ENCODE measurements at regions not wholly inside any gene's neighbourhood (a gene's known extent, or its start where the extent isn't known, plus 50 kb on each side); places are given as distances from the start of the nearest gene placed in this dataset.

GRCh38 chr2:23235292-23235691 is 149.7 kb upstream of the KLHL29 start:
- no peak overlapping the region for H3K4me3 ChIP-seq
- no peak overlapping the region for H3K27ac ChIP-seq
- intact Hi-C loops (cut with DNase I; ENCODE audit: low total_unique reads), result no loop called here
- no peak for TF ChIP-seq CTCF (IDR thresholded peaks at IDR 0.05)
- DNase-seq, result no peak
- no peaks in the 10 kb centered on the region for H3K27me3 ChIP-seq
- no peaks in the 10 kb centered on the region for H3K4me1 ChIP-seq
- no peaks in the 10 kb centered on the region for H3K9me3 ChIP-seq
- no peaks in the 10 kb centered on the region for H3K36me3 ChIP-seq

DNA sequence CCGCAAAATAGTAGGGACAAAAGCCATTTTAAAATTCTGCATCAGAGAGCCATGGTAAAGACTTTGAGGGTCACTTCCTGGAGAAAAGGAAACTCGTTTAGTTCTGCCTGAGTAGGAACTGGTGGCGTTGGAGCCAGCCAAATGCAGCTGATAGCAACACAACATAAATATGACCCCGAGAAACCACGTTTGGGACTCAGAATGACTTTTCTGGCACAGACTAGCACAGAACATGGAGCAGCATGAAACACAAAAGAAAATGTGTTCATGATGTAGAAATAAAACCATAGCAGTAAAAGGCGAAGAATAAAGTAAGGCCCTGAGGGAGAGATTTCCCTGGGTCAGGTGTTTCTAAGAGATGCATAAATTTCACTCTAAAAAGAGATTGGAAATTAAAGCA is 149.2 kb upstream of the KLHL29 start:
- intact Hi-C loops (cut with DNase I; ENCODE audit: low total_unique reads), result no loop called here
- TF ChIP-seq CTCF (IDR thresholded peaks at IDR 0.05), result no peak
- no peak for DNase-seq

GRCh38 chr2:23237147-23237546 is 147.8 kb upstream of the KLHL29 start:
- Histone ChIP-seq H3K4me1 (no peaks in the 10 kb centered on the region), H3K4me3 (no peak overlapping the region), H3K27ac (no peak overlapping the region), H3K27me3 (no peaks in the 10 kb centered on the region), H3K36me3 (no peaks in the 10 kb centered on the region), H3K9me3 (no peaks in the 10 kb centered on the region)
- DNase-seq, result no peak
- intact Hi-C loops (cut with DNase I; ENCODE audit: low total_unique reads), result no loop called here
- TF ChIP-seq CTCF (IDR thresholded peaks at IDR 0.05), result no peak

More for the DNA sequence above, 149.2 kb upstream of the KLHL29 start:
- Histone ChIP-seq H3K36me3 (no peaks in the 10 kb centered on the region), H3K27ac (no peak overlapping the region), H3K4me3 (no peak overlapping the region), H3K4me1 (no peaks in the 10 kb centered on the region), H3K9me3 (no peaks in the 10 kb centered on the region), H3K27me3 (no peaks in the 10 kb centered on the region)

DNA sequence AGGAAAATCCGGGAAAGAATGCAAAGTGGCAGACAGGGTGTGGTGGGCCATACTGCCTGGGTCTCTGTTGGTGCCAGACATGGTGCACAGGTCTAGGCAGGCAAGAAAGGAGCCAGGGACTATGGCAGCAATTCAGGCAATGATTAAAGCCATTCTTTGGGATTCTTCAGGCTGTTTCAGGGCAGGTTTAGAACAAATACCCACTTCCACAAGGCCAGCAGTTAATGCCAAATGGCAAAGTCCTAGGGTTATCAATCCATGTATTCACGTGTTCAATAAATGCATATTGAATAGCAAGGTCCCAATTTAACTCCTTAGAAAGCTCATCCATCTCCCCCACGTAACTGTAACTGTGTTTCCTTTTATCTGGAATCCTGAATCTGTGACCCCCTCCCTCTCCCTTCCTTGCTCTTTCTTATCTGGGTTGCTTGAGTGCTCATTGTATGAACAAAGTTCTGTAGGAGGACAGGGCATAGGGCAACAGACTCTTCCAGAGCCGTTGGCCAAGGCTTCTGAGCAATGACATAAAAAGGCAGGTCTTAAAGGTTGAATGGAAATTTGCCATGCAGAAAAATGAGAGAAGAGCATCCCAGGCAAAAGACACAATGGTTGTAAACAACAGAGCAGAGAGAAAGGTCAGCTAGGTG is 146.8 kb upstream of the KLHL29 start:
- no peak for TF ChIP-seq CTCF (IDR thresholded peaks at IDR 0.05)
- DNase-seq, result no peak
- intact Hi-C loops (cut with DNase I; ENCODE audit: low total_unique reads), result no loop called here
- Histone ChIP-seq H3K36me3 (no peaks in the 10 kb centered on the region), H3K27me3 (no peaks in the 10 kb centered on the region), H3K4me3 (no peak overlapping the region), H3K27ac (no peak overlapping the region), H3K9me3 (no peaks in the 10 kb centered on the region), H3K4me1 (no peaks in the 10 kb centered on the region)

DNA sequence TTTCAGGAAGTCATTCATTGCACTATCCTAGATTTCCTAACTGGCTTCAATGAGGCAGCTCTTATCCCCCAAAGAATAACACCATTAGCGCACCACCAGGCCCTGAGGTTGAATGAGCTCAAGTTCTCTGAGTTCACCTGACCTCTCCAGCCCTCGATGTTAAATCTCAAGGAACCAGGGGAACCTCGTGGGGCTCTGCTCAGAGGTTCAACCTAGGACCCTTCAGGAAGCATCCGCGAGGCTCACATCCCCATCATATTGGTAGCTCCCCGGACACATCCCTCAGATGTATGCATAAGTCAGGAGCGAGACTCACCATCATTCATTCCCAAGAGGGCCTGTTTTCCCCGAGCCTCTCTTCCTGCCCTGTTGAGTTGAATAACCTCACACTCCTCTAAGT is 145.6 kb upstream of the KLHL29 start:
- intact Hi-C loops (cut with DNase I; ENCODE audit: low total_unique reads), result no loop called here
- TF ChIP-seq CTCF (IDR thresholded peaks at IDR 0.05), result no peak
- Histone ChIP-seq H3K4me3 (no peak overlapping the region), H3K36me3 (no peaks in the 10 kb centered on the region), H3K4me1 (no peaks in the 10 kb centered on the region), H3K9me3 (no peaks in the 10 kb centered on the region), H3K27me3 (no peaks in the 10 kb centered on the region), H3K27ac (no peak overlapping the region)
- DNase-seq, result no peak

- no peak for DNase-seq
- H3K9me3 ChIP-seq, result no peaks in the 10 kb centered on the region
- intact Hi-C loops (cut with DNase I; ENCODE audit: low total_unique reads), result no loop called here
- no peak overlapping the region for H3K4me3 ChIP-seq
- no peak overlapping the region for H3K27ac ChIP-seq
- H3K36me3 ChIP-seq, result no peaks in the 10 kb centered on the region
- H3K27me3 ChIP-seq, result no peaks in the 10 kb centered on the region
- no peak for TF ChIP-seq CTCF (IDR thresholded peaks at IDR 0.05)
- no peaks in the 10 kb centered on the region for H3K4me1 ChIP-seq
These were observed 143.9 kb upstream of the KLHL29 start for GRCh38 chr2:23241121-23241520.
